ENCODE measurements at regions not wholly inside any gene's neighbourhood (a gene's known extent, or its start where the extent isn't known, plus 50 kb on each side); places are given as distances from the start of the nearest gene placed in this dataset.
A peak's percentile ranks its signal among the peaks of the same experiment; 100 is the strongest.

- DNase-seq (no peak), ATAC-seq (no peak)
Observed at GRCh38 chr15:101590785-101591184, 61.4 kb downstream of the TM2D3 start.

GRCh38 chr15:101583284-101583683 lies 68.9 kb downstream of the TM2D3 start:
- no peak for ATAC-seq
- no peak for DNase-seq

DNA sequence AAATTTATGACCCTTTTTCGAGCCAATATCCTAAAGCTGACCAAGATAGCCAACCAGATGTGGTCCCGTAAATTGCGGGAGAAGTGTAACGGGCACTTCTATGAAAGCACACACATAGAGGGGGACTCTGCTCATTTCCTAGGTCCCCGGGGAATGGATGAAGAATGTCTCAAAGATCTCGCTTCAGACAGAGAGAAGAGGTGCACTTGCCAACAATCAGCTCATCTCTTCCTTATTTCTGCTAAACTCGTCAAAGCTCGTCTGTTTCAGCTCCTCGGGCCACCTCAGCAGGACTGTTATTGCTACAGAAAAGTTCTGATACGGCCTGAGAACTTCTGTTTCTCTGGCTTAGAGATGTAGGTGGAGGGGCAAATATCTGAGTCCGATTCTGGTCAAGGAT lies 71.8 kb downstream of the TM2D3 start:
- ATAC-seq (no peak), DNase-seq (no peak)

DNA sequence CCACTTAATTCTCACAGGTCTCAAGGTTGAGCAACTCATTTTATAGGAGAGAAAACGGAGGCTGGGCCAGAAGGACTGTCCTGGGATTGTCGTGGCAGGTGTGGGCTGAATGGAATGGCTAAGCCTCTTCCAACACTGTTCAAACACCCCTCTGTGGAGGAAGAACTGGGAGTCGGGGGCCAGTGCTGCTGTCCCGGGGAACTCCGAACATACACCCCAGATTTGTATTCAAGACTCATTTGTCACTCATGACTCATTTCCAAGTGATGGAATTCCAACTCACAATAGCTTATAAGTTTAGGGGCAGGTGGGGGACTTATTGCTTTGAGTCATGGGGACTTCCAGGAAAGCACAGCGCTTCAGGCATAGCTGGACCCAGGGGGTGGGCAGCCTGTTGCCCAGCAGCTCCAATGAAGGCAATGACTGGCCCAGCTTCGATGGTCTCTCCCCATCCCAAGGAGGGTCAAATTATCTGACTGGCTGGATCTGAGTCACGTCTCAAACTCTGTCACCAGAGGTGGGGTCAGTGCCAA lies 72.5 kb downstream of the TM2D3 start:
- ATAC-seq (no peak), DNase-seq (no peak)

GRCh38 chr15:101578443-101578894 lies 73.7 kb downstream of the TM2D3 start:
- peak; percentile 13 for DNase-seq
- peak; percentile 40 for ATAC-seq

DNA sequence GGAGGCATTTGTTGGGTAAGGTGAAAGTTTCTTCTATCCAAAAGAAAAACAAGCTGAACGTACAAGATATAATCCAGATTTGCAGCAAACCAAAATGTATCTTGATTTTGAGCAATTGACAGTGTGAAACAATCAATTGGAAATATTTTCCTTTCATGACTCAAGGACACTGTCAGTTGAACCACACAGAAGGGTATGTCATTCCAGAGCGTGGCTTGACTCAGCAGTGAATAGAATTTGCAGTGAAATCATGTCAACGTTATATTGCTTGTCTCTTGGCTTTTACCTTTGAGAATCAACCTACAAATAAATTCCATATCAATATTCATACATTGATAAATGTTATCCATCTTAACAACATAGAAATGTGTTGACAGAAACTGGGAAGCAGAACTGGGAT lies 78.2 kb downstream of the TM2D3 start:
- ATAC-seq (no peak), DNase-seq (no peak)

DNA sequence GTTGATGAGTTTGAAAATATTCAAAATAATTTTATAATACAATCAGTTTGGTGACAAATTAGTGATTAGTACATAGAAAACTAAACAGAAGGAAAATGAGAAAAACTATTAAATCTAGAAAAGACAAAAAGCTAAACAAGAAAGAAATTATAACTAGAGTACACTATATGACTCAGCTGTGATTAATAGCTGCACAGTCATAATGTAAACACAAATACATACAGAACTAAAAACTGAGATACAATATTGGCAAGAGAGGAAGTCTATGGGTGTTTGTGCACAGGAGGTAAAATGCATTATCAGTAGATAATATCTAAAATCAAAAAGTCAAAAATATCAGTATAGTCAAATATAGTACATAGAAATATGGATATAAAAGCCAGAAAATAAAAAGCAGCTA lies 80.7 kb upstream of the PCSK6 start:
- no peak for ATAC-seq
- no peak for DNase-seq

DNA sequence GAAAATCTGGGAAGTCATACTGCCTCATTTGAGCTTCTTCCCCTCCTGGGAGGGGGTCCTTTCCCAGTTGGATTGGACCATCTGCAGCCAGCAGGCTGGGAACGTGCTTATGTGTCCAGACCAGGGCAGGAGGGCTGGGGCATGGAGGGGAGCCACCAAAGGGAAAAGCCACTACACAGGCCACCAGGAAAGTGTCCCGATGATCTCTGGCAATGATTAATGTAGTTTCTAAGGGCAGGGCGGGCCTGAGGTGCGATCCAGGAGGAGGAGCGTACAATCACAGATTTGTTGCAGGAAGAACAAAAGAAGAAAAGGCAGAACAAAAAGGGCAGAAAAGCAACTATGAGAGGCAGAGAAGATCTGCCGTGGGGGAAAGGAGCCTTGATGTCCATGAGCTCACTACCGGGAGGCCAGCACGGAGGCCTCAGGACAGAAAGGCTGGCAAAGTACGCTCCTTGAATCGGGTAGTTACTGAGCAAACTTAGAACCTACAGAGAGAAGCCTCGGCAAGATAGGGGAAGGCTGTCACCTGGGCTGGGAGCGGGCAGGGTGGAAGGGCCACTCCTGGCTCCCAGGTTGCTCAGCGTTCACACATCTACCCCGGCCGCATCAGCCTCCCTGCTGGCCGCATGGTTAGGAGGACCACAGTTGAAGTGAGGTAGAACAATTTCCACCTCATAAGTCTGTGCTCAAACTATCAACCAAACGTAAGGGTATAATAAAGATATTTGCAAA lies 79.5 kb upstream of the PCSK6 start:
- DNase-seq (no peak), ATAC-seq (no peak)

- ATAC-seq (no peak), DNase-seq (no peak)
Observed at GRCh38 chr15:101568309-101568708, 78.8 kb upstream of the PCSK6 start.

DNA sequence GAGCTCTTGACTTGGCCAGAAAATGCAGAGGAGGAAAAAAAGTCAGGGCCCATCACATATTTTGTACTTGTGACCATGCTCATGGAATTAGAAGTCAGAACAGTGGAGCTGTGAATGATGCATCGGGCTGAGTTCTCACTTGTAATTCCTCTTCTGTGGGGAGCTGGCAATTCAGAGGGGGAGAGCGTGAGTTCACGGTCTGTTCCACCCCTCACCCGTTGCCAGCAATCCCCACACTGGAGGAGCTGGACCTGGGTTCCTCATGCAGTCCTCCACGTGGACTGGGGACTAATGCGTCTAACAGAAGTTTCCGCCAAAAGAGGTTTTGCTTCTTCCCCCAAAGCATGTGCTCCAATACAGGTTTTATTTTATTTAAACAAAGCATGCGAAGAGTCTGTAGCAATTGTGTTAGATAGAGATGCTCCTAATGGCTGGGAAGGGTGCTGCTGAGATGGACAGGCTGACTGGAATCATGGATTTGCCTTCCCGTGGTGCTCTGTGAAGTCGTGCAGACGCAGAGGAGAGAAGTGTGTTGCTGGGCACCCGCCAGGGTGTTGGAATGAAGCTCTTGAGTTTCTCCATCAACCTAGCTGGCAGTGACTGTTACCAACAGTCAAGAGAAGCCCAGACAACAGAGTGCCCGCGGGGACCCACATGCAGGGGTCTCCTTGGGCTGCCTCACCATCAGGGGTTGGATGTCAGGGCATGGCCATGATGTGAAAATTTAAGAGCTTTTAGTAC lies 77.4 kb upstream of the PCSK6 start:
- ATAC-seq (no peak), DNase-seq (no peak)

DNA sequence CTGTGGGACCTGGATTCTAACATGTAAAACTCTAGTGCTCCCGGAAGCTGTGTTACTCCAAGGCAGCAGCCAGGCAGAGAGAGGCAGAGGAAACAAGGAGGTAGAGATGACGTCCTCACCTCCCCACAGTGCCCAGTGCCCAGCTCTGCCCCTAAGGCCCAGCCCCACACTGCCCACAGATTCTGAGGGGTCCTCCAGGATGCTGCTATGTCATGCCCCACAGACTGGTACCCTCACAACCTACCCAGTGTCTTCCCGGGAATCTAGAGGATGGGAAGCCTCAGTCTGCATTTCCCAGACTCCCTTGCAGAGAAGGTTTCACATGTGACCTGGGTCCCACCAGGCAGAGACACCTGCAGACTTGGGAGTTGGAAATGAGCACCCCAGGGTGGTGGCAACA lies 75.9 kb upstream of the PCSK6 start:
- no peak for DNase-seq
- ATAC-seq: no peak

- DNase-seq (no peak), ATAC-seq (no peak)
Observed at GRCh38 chr15:101563176-101563796, 73.8 kb upstream of the PCSK6 start.

- DNase-seq: no peak
- peak; percentile 41 for ATAC-seq
Observed at GRCh38 chr15:101562428-101563059, 73.0 kb upstream of the PCSK6 start.

DNA sequence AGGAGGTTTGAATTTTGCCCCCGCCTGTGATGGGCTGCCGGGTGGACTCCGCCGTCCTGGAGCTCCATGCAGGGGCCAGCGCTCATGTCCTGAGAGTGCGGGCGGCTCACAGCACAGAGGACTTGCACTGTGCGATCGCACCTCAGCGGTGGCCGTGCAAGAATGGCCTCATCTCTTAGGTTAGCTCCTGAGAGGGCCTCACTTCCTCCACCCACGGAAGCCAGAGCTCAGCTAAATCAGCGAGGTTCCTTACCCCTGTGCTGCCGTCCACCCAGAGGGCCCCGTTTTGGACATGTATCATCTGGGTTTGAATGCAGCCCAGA lies 72.0 kb upstream of the PCSK6 start:
- ATAC-seq: no peak

GRCh38 chr15:101560722-101561583 lies 71.4 kb upstream of the PCSK6 start:
- ATAC-seq: no peak

More for the DNA sequence above, 72.0 kb upstream of the PCSK6 start:
- DNase-seq: no peak

GRCh38 chr15:101559952-101560351 lies 70.4 kb upstream of the PCSK6 start:
- ATAC-seq (no peak), DNase-seq (no peak)

More at GRCh38 chr15:101560722-101561583, 71.4 kb upstream of the PCSK6 start:
- DNase-seq: no peak

DNA sequence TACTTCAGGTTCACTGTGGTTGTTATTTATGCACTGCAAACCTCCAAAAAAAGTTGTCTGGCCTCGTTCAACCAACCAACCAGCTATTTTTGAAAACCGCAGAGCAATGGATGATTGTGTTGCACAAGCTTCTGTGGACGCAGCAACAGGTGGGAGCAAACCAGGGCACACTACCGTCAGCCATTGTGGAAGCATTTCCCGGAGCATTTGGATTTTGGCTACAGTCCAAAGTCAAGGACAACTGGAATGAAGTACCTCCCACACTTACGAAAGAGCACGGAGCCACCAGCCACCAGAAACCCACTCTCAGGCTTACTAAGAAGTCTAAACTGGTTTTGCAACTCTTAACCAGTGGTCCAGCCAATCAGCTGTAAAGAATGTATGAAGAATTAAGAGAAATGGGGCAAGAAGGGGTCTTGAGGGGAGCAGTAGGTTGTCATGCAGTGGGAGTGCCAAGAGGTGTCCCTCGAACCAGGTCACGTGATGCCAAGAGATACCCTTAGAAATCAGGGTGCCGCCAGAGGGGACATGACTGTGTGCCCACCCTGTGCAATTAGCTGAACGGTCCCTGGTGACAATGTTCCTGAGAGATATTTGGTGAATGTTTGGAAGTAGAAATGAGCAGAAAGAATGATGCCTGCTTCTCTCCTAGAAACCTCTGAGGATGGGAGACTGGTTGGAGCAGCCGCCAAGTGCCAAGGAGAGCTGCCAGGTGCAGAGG lies 68.9 kb upstream of the PCSK6 start:
- DNase-seq: no peak
- ATAC-seq: no peak

DNA sequence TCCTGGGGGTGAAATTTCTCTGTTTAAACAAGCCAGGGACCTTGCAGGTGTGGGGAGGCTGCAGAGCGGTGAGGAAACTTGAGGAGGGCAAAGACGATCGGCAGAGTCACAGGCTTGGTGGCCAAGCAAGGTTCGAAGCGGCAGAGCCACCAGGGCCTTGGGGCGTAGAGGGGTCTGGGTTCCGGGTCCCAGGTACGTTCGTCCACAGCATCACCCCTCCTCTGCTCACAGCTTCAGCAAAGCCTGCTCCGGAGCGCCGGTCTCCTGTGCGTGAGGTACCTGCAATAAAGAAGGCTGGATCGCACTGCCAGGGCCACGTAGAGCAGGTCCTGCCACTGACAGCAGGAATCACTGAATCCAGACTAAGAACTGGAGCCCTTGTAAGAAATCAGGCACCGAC lies 66.8 kb upstream of the PCSK6 start:
- DNase-seq (no peak), ATAC-seq (no peak)

DNA sequence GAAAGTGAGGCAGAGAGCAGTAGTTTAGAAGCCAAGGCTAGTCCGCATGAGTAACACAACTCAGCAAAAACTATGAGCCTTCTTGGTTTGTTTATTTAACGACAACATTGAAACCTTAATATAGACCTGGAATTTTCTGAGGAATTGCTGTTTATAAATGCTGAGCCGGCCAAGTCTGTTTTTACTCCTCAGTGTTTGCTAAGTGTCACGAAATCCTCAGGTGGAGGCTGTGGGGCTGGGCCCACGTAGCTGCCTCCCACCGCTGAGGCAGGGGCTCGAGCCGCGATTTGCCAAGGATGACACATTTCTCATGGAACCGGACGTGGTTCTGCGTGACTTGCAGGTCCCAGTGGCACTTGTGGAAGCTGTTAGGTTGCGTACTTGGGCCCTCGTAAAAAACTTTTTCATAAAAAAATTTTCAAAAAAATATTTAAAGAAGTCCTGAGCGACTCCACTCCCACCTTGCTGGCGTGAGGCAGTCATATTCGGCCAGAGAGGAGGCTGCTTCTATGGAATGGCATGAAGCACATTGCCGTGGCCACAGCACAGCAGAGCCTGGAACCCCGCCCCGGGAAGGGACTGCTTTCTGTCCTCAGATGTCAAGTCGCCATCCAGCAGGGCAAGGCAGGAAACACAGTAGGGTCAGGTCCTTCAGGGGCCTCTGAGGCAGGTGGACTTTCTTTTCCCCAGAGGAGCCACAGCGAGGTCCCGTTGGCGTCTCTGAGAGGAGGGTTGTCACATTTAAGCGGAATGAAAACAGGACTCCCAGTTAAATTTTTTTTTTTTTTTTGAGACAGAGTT lies 64.8 kb upstream of the PCSK6 start:
- no peak for ATAC-seq
- DNase-seq: no peak
